ENCODE measurements at regions not wholly inside any gene's neighbourhood (a gene's known extent, or its start where the extent isn't known, plus 50 kb on each side); places are given as distances from the start of the nearest gene placed in this dataset.

GRCh38 chr7:24366876-24367275 lies 82.9 kb downstream of the NPY start:
- TF ChIP-seq EZH2 (IDR thresholded peaks at IDR 0.05; ENCODE audit: borderline replicate concordance, insufficient read depth, low read depth, low read length, poor library complexity, severe bottlenecking) = no peak
- no peak for TF ChIP-seq CTCF (IDR thresholded peaks at IDR 0.05)

Data from B cell (primary cell).